ENCODE measurements at regions not wholly inside any gene's neighbourhood (a gene's known extent, or its start where the extent isn't known, plus 50 kb on each side); places are given as distances from the start of the nearest gene placed in this dataset.

DNA sequence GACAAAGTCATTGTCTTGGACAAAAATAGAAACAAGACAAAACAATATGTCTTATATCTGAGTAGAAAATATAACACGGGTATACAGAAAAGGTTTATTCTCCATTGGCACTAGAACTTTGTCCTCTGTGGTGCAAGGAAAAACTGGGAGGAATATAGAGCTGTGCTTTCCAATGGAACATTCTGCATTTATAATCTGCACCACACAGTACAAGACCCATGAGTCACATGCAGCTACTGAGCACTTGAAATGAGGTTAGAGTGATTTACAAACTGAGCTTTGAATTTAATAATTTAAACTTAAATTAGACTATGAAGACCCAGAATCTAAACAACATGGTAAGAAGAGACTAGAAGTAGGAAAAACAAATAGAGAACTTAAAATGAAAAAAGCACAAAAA, 86.1 kb downstream of the RAP2A start:
- H3K9ac ChIP-seq (ENCODE audit: low read length in 5 of 5) = no peak overlapping the region
- H3K36me3 ChIP-seq (ENCODE audit: control insufficient read depth in 5 of 5, insufficient read depth in 5 of 5, low read length in 5 of 5) = no peaks in the 10 kb centered on the region
- H3K9me3 ChIP-seq (ENCODE audit: control insufficient read depth in 5 of 5, low read length in 5 of 5) = no peaks in the 10 kb centered on the region
- no peaks in the 10 kb centered on the region for H3K4me1 ChIP-seq (ENCODE audit: control insufficient read depth in 5 of 5, insufficient read depth in 5 of 5, low read length in 5 of 5)
- no peak overlapping the region for H3K27ac ChIP-seq (ENCODE audit: low read depth, low read length)
- no peaks in the 10 kb centered on the region for H3K27me3 ChIP-seq (ENCODE audit: control insufficient read depth in 5 of 5, insufficient read depth in 4 of 5, low read length in 5 of 5)
- no peak overlapping the region for H3K4me3 ChIP-seq (ENCODE audit: low read depth in 1 of 5, low read length in 5 of 5)

DNA sequence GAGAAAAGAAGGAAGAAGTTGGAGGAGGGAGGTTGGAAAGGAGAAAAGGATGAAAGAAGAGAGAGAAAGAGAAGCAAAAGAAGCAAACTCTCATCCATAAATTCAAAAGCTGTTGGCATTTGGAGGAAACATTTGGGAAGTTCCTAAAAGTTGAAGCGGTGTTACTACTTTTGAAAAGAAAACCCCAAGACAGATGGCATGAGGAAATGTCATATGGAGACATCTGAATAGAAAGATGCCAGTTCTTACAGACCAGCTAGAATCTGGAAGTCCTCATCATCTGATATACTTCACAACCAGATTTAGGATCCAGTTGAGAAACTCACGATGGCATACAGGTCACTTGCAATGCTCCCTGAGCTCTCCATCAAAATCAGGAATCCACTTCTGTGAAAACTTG, 86.9 kb downstream of the RAP2A start:
- no peak overlapping the region for H3K9ac ChIP-seq (ENCODE audit: low read length in 5 of 5)
- H3K4me3 ChIP-seq (ENCODE audit: low read depth in 1 of 5, low read length in 5 of 5) = no peak overlapping the region
- H3K27ac ChIP-seq (ENCODE audit: low read depth, low read length) = no peak overlapping the region
- H3K4me1 ChIP-seq (ENCODE audit: control insufficient read depth in 5 of 5, insufficient read depth in 5 of 5, low read length in 5 of 5) = no peaks in the 10 kb centered on the region
- no peaks in the 10 kb centered on the region for H3K9me3 ChIP-seq (ENCODE audit: control insufficient read depth in 5 of 5, low read length in 5 of 5)
- H3K27me3 ChIP-seq (ENCODE audit: control insufficient read depth in 5 of 5, insufficient read depth in 4 of 5, low read length in 5 of 5) = no peaks in the 10 kb centered on the region
- no peaks in the 10 kb centered on the region for H3K36me3 ChIP-seq (ENCODE audit: control insufficient read depth in 5 of 5, insufficient read depth in 5 of 5, low read length in 5 of 5)

DNA sequence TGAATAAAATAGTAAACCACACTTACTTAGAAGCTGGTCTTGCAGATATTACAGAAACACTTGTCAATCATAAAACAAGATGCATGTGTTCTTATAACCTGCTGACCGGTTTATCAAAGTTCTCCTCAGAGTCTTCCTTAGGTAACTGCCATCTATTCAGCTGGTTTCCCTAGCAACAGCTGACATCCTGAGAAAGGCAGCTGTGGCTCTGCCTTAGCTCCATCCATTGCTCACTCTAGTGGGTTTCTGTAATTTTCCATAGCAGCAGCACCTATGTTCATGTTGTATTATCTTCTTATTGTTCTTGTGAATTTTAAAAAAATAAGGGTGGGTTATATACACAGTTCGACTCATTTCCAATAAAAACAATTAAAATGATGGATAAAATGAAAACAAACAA, 87.8 kb downstream of the RAP2A start:
- no peak overlapping the region for H3K4me3 ChIP-seq (ENCODE audit: low read depth in 1 of 5, low read length in 5 of 5)
- H3K9me3 ChIP-seq (ENCODE audit: control insufficient read depth in 5 of 5, low read length in 5 of 5) = no peaks in the 10 kb centered on the region
- no peaks in the 10 kb centered on the region for H3K27me3 ChIP-seq (ENCODE audit: control insufficient read depth in 5 of 5, insufficient read depth in 4 of 5, low read length in 5 of 5)
- no peak overlapping the region for H3K9ac ChIP-seq (ENCODE audit: low read length in 5 of 5)
- no peak overlapping the region for H3K27ac ChIP-seq (ENCODE audit: low read depth, low read length)
- no peaks in the 10 kb centered on the region for H3K36me3 ChIP-seq (ENCODE audit: control insufficient read depth in 5 of 5, insufficient read depth in 5 of 5, low read length in 5 of 5)
- no peaks in the 10 kb centered on the region for H3K4me1 ChIP-seq (ENCODE audit: control insufficient read depth in 5 of 5, insufficient read depth in 5 of 5, low read length in 5 of 5)

DNA sequence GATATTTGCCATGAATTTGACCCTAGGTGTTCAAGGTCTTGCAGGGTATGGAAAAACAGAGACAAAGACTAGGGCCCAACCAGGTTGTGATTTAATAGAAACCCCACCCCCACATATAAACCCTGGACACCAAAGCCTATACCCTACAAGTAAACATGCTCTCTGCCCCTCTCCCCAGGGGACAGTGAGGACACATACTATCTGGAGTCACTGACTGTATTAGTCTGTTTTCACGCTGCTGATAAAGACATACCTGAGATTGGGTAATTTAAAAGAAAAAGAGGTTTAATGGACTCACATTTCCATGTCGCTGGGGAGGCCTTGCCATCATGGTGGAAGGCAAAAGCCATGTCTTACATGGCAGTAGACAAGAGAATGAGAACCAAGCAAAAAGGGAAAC, 88.3 kb downstream of the RAP2A start:
- no peak overlapping the region for H3K27ac ChIP-seq (ENCODE audit: low read depth, low read length)
- H3K9me3 ChIP-seq (ENCODE audit: control insufficient read depth in 5 of 5, low read length in 5 of 5) = no peaks in the 10 kb centered on the region
- H3K4me3 ChIP-seq (ENCODE audit: low read depth in 1 of 5, low read length in 5 of 5) = no peak overlapping the region
- no peaks in the 10 kb centered on the region for H3K27me3 ChIP-seq (ENCODE audit: control insufficient read depth in 5 of 5, insufficient read depth in 4 of 5, low read length in 5 of 5)
- H3K4me1 ChIP-seq (ENCODE audit: control insufficient read depth in 5 of 5, insufficient read depth in 5 of 5, low read length in 5 of 5) = no peaks in the 10 kb centered on the region
- H3K36me3 ChIP-seq (ENCODE audit: control insufficient read depth in 5 of 5, insufficient read depth in 5 of 5, low read length in 5 of 5) = no peaks in the 10 kb centered on the region
- no peak overlapping the region for H3K9ac ChIP-seq (ENCODE audit: low read length in 5 of 5)

DNA sequence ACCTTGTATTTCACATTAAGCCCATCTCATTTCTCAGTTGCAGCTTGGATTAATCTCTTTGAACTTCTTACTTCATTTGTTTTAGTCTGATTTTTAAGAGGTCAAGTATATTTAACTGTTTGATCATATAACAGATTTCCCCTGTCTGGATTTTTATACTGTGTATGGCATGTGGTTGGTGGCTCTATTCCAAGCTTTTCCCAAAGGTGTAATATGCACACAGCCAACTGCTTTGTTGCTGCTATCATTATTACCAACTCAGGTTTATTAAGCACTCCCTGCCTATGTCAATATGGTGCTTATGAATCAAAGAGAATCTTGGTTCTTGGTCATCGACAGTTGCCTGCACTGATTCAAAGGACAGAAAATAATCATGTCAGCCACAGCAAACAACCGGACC, 92.6 kb downstream of the RAP2A start:
- Histone ChIP-seq H3K27me3 (ENCODE audit: control insufficient read depth in 5 of 5, insufficient read depth in 4 of 5, low read length in 5 of 5) (no peaks in the 10 kb centered on the region), H3K36me3 (ENCODE audit: control insufficient read depth in 5 of 5, insufficient read depth in 5 of 5, low read length in 5 of 5) (no peaks in the 10 kb centered on the region), H3K27ac (ENCODE audit: low read depth, low read length) (no peak overlapping the region), H3K4me1 (ENCODE audit: control insufficient read depth in 5 of 5, insufficient read depth in 5 of 5, low read length in 5 of 5) (no peaks in the 10 kb centered on the region), H3K9ac (ENCODE audit: low read length in 5 of 5) (no peak overlapping the region), H3K4me3 (ENCODE audit: low read depth in 1 of 5, low read length in 5 of 5) (no peak overlapping the region), H3K9me3 (ENCODE audit: control insufficient read depth in 5 of 5, low read length in 5 of 5) (no peaks in the 10 kb centered on the region)

DNA sequence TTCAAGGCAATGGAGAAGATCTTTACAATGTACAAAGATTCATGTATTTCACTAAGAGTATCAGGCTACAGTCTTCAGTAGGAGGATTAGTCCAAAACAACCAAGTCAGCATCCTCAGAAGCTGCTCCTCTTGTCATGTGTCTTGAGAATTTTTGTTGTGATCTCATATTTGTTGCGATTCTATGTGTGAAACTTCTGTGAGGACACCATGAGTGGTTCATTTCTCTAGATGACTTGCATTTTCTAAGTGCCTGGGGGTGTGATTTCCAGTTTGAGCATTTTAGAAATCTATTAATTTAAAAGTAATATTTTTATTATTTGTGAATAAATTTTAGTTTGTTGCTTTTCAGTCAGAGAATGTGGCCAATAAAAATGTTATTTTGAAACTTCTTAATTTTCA, 94.5 kb downstream of the RAP2A start:
- H3K9ac ChIP-seq (ENCODE audit: low read length in 5 of 5) = no peak overlapping the region
- H3K27ac ChIP-seq (ENCODE audit: low read depth, low read length) = no peak overlapping the region
- no peaks in the 10 kb centered on the region for H3K9me3 ChIP-seq (ENCODE audit: control insufficient read depth in 5 of 5, low read length in 5 of 5)
- no peaks in the 10 kb centered on the region for H3K27me3 ChIP-seq (ENCODE audit: control insufficient read depth in 5 of 5, insufficient read depth in 4 of 5, low read length in 5 of 5)
- H3K4me3 ChIP-seq (ENCODE audit: low read depth in 1 of 5, low read length in 5 of 5) = no peak overlapping the region
- no peaks in the 10 kb centered on the region for H3K4me1 ChIP-seq (ENCODE audit: control insufficient read depth in 5 of 5, insufficient read depth in 5 of 5, low read length in 5 of 5)
- no peaks in the 10 kb centered on the region for H3K36me3 ChIP-seq (ENCODE audit: control insufficient read depth in 5 of 5, insufficient read depth in 5 of 5, low read length in 5 of 5)

DNA sequence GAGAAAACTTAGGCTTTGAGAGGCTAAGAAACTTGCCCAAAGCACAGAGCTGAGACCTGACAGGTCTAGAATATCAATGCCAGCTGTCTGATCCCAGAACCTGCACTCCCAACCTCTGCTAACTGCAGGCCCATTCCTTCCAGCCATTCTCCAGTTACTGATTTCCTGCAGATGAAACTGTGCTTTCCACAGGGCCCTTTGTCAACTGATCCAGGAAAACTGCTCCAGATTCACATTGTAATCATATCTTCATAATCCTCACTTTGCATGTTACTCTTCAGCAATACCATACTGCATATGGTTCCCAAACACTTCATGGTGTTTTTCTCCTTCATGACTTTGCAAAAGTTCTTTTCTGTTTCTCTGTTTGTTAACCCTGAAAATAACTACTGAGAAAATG, 100.6 kb downstream of the RAP2A start:
- Histone ChIP-seq H3K9me3 (ENCODE audit: control insufficient read depth in 5 of 5, low read length in 5 of 5) (no peaks in the 10 kb centered on the region), H3K9ac (ENCODE audit: low read length in 5 of 5) (no peak overlapping the region), H3K27ac (ENCODE audit: low read depth, low read length) (no peak overlapping the region), H3K27me3 (ENCODE audit: control insufficient read depth in 5 of 5, insufficient read depth in 4 of 5, low read length in 5 of 5) (no peaks in the 10 kb centered on the region), H3K4me1 (ENCODE audit: control insufficient read depth in 5 of 5, insufficient read depth in 5 of 5, low read length in 5 of 5) (peaks cover 0 to 12% (median 1%) of the 10 kb centered on the region in 5 donors), H3K36me3 (ENCODE audit: control insufficient read depth in 5 of 5, insufficient read depth in 5 of 5, low read length in 5 of 5) (no peaks in the 10 kb centered on the region), H3K4me3 (ENCODE audit: low read depth in 1 of 5, low read length in 5 of 5) (no peak overlapping the region)

DNA sequence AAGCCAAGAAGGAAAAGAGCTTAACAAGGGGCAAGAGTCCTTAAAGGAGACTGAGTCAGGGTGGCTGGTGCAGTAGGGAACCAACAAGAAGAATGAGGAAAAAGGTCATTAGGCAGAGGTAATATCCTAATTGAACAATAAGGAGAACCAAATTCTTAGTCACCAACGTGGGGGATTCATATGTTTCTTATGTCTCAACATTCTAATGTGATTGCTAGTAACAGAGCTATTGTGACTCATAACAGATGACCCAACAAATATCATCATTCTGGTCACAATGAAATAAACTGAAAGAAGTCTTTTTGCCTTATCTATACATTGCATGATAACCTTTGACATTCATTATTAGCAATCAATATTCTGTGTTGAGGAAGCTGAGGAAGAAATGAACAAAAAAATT, 101.6 kb downstream of the RAP2A start:
- Histone ChIP-seq H3K9ac (ENCODE audit: low read length in 5 of 5) (no peak overlapping the region), H3K4me3 (ENCODE audit: low read depth in 1 of 5, low read length in 5 of 5) (no peak overlapping the region), H3K36me3 (ENCODE audit: control insufficient read depth in 5 of 5, insufficient read depth in 5 of 5, low read length in 5 of 5) (no peaks in the 10 kb centered on the region), H3K4me1 (ENCODE audit: control insufficient read depth in 5 of 5, insufficient read depth in 5 of 5, low read length in 5 of 5) (peaks cover 0 to 19% (median 9%) of the 10 kb centered on the region in 5 donors), H3K27ac (ENCODE audit: low read depth, low read length) (no peak overlapping the region), H3K9me3 (ENCODE audit: control insufficient read depth in 5 of 5, low read length in 5 of 5) (no peaks in the 10 kb centered on the region), H3K27me3 (ENCODE audit: control insufficient read depth in 5 of 5, insufficient read depth in 4 of 5, low read length in 5 of 5) (no peaks in the 10 kb centered on the region)

DNA sequence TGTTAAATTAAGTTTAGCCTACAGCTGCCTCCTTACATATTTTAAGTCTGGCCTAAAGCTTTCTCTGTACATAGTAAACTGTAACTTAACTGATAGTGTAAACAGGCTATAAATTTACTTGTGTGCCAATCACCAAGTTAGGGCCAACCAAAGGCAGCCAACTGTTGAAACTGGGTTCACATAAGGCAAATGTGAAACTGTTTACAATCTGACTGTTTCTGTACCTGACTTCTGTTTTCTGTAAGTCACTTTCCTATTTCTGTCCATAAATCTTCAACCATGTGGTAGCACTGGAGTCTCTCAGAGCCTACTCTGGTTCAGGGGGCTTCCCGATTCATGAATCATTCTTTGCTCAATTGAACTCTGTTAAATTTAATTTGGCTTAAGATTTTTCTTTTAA, 103.1 kb downstream of the RAP2A start:
- H3K27me3 ChIP-seq (ENCODE audit: control insufficient read depth in 5 of 5, insufficient read depth in 4 of 5, low read length in 5 of 5) = no peaks in the 10 kb centered on the region
- H3K9me3 ChIP-seq (ENCODE audit: control insufficient read depth in 5 of 5, low read length in 5 of 5) = no peaks in the 10 kb centered on the region
- H3K4me3 ChIP-seq (ENCODE audit: low read depth in 1 of 5, low read length in 5 of 5) = no peak overlapping the region
- H3K9ac ChIP-seq (ENCODE audit: low read length in 5 of 5) = no peak overlapping the region
- H3K36me3 ChIP-seq (ENCODE audit: control insufficient read depth in 5 of 5, insufficient read depth in 5 of 5, low read length in 5 of 5) = no peaks in the 10 kb centered on the region
- peaks cover 0 to 23% (median 15%) of the 10 kb centered on the region in 5 donors for H3K4me1 ChIP-seq (ENCODE audit: control insufficient read depth in 5 of 5, insufficient read depth in 5 of 5, low read length in 5 of 5)
- no peak overlapping the region for H3K27ac ChIP-seq (ENCODE audit: low read depth, low read length)

DNA sequence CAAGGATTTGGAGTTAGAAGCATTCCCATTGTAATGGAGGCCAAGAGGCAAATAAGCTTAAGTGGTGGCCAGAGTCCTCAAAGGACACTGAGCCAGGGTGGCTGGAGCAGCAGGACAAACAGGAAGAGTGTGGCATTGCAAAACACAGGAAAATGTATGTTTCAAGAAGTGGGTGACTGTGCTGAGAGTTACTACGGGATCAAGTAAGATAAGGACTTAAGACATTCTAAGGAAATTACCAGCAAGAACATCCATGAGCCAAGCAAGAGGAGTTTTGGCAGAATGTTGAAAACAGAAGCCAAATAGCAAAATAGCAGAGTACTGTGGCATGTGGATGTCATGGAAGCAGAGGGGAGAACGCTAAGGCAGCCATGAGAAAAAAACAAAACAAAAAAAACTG, 104.2 kb downstream of the RAP2A start:
- H3K4me1 ChIP-seq (ENCODE audit: control insufficient read depth in 5 of 5, insufficient read depth in 5 of 5, low read length in 5 of 5) = peaks cover 0 to 23% (median 18%) of the 10 kb centered on the region in 5 donors
- H3K27ac ChIP-seq (ENCODE audit: low read depth, low read length) = no peak overlapping the region
- no peak overlapping the region for H3K9ac ChIP-seq (ENCODE audit: low read length in 5 of 5)
- H3K9me3 ChIP-seq (ENCODE audit: control insufficient read depth in 5 of 5, low read length in 5 of 5) = no peaks in the 10 kb centered on the region
- no peak overlapping the region for H3K4me3 ChIP-seq (ENCODE audit: low read depth in 1 of 5, low read length in 5 of 5)
- H3K27me3 ChIP-seq (ENCODE audit: control insufficient read depth in 5 of 5, insufficient read depth in 4 of 5, low read length in 5 of 5) = no peaks in the 10 kb centered on the region
- no peaks in the 10 kb centered on the region for H3K36me3 ChIP-seq (ENCODE audit: control insufficient read depth in 5 of 5, insufficient read depth in 5 of 5, low read length in 5 of 5)
